ENCODE measurements at regions not wholly inside any gene's neighbourhood (a gene's known extent, or its start where the extent isn't known, plus 50 kb on each side); places are given as distances from the start of the nearest gene placed in this dataset.
A peak's percentile ranks its signal among the peaks of the same experiment; 100 is the strongest.

- DNase-seq: no peak
Observed at GRCh38 chr14:63781686-63782085, 53.8 kb upstream of the SGPP1 start.

- DNase-seq: no peak
Observed at GRCh38 chr14:63782683-63783389, 55.0 kb upstream of the SGPP1 start.

- DNase-seq: no peak
Observed at GRCh38 chr14:63788011-63788933, 60.4 kb upstream of the SGPP1 start.

GRCh38 chr14:63793376-63793775 is 59.4 kb upstream of the SYNE2 start:
- DNase-seq: no peak

GRCh38 chr14:63795532-63795931 is 57.3 kb upstream of the SYNE2 start:
- DNase-seq: no peak

- no peak for DNase-seq
Observed at GRCh38 chr14:63800083-63800482, 52.7 kb upstream of the SYNE2 start.

- peak in 1 of 14 donors; percentile 84 for DNase-seq
Observed at GRCh38 chr14:63800651-63801375, 52.0 kb upstream of the SYNE2 start.
